Tibial nerve (tissue), 4 donors: ENCODE measurements at regions not wholly inside any gene's neighbourhood (a gene's known extent, or its start where the extent isn't known, plus 50 kb on each side); places are given as distances from the start of the nearest gene placed in this dataset.
"Not testable (repeated sequence)": the region's sequence is repeated elsewhere in the genome, so short reads cannot be mapped to it uniquely, and the experiment has no call there.

ENCODE experiments used
- EP300 ChIP-seq, 2 donors: sonication (generic); formaldehyde crosslinking; IDR thresholded peaks; one replicate each; pipeline ENCODE4 v1.6.1; 2017; ENCODE audit warnings: antibody characterized with exemption in 2 of 2, mild to moderate bottlenecking in 1 of 2
- POLR2A ChIP-seq, 2 donors: fragments of 450-650 bp; IDR thresholded peaks; one replicate each; pipeline ENCODE4 v1.6.1; 2017; ENCODE audit warnings: antibody characterized with exemption in 2 of 2, mild to moderate bottlenecking in 2 of 2, moderate library complexity in 2 of 2
- TF ChIP-seq, protein P1 (sequence below), 5 experiments: fragments of 200-600 bp in 3 of 5; fragments of 450-650 bp in 2 of 5; sonication (generic) in 3 of 5; IDR thresholded peaks; one replicate each; pipeline ENCODE4 v1.5.1; 2016 to 2019; ENCODE audit warnings: antibody characterized with exemption in 5 of 5, mild to moderate bottlenecking in 3 of 5, moderate library complexity in 2 of 5

DNA sequence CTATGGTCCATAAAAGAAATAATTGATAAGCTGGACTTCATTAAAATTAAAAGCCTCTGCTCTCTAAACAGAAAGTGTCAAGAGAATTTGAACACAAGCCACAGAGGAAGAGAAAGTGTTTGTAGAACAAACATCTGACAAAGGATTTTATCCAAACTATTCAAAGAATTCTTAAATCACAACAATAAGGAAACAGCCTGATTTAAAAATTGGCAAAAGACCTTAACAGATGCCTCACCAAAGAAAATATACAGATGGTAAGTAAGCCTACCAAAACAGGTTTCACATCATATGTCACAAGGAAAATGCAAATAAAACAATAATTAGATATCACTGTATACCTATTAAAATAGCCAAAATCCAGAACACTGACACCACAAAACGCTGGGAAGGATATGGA lies 612.0 kb downstream of the TTLL7 start:
- TF ChIP-seq, protein P1, sequence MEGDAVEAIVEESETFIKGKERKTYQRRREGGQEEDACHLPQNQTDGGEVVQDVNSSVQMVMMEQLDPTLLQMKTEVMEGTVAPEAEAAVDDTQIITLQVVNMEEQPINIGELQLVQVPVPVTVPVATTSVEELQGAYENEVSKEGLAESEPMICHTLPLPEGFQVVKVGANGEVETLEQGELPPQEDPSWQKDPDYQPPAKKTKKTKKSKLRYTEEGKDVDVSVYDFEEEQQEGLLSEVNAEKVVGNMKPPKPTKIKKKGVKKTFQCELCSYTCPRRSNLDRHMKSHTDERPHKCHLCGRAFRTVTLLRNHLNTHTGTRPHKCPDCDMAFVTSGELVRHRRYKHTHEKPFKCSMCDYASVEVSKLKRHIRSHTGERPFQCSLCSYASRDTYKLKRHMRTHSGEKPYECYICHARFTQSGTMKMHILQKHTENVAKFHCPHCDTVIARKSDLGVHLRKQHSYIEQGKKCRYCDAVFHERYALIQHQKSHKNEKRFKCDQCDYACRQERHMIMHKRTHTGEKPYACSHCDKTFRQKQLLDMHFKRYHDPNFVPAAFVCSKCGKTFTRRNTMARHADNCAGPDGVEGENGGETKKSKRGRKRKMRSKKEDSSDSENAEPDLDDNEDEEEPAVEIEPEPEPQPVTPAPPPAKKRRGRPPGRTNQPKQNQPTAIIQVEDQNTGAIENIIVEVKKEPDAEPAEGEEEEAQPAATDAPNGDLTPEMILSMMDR (IDR thresholded peaks at IDR 0.05): not testable (repeated sequence)
- TF ChIP-seq POLR2A, EP300 (IDR thresholded peaks at IDR 0.05): not testable (repeated sequence)
